Caco-2 (cell line): ENCODE measurements at regions not wholly inside any gene's neighbourhood (a gene's known extent, or its start where the extent isn't known, plus 50 kb on each side); places are given as distances from the start of the nearest gene placed in this dataset.

Experiments used
- BruUV-seq: library from RNA; stranded (reverse); fragments of 400-500 nt; replicated peaks from 2 replicates; lab custom pipeline; 2021; lab: Mats Ljungman, UMichigan
- CTCF ChIA-PET: fragments of 300-600 bp; sonication (Branson Sonifier 250); formaldehyde crosslinking; loops from one replicate; lab custom pipeline; 2022; ENCODE audit warnings: antibody characterized with exemption; lab: Charles Lee
- POLR2A ChIA-PET: fragments of 300-600 bp; sonication (Branson Sonifier 250); formaldehyde crosslinking; loops from one replicate; lab custom pipeline; 2022; ENCODE audit warnings: antibody characterized with exemption; lab: Charles Lee
- DNase-seq, 2 experiments: peaks; one replicate each; pipeline versions ENCODE4 v3.0.0 to v3.0.0-alpha.2; 2020 to 2022
- H3K27me3 ChIP-seq: replicated peaks from 2 replicates; pipeline ENCODE4 v1.6.0; 2011; ENCODE audit warnings: low read length; ENCODE audit not compliant: control insufficient read depth, insufficient read depth
- H3K36me3 ChIP-seq: 2 replicates; pipeline ENCODE4 v1.5.1; 2011; ENCODE audit warnings: low read length; ENCODE audit not compliant: control insufficient read depth, insufficient read depth
- H3K4me1 ChIP-seq: fragments of 250-450 bp; sonication (Bioruptor Pico); 2 replicates; pipeline ENCODE4 v1.5.1; 2020; ENCODE audit warnings: mild to moderate bottlenecking
- H3K4me3 ChIP-seq: 2 replicates; pipeline ENCODE4 v1.5.1; 2011; ENCODE audit warnings: low read depth, mild to moderate bottlenecking, control low read depth, low read length
- H3K9me3 ChIP-seq: fragments of 250-450 bp; sonication (Bioruptor Pico); 2 replicates; pipeline ENCODE4 v1.5.1; 2020; ENCODE audit warnings: mild to moderate bottlenecking, moderate library complexity
- H3K27ac Mint-ChIP-seq: one replicate; pipeline ENCODE4 v1.8.0; 2022; ENCODE audit warnings: mixed read lengths; ENCODE audit not compliant: unreplicated experiment
- H3K27me3 Mint-ChIP-seq: one replicate; pipeline ENCODE4 v1.8.0; 2022; ENCODE audit warnings: mixed read lengths; ENCODE audit not compliant: insufficient read depth, unreplicated experiment
- H3K36me3 Mint-ChIP-seq: one replicate; pipeline ENCODE4 v1.8.0; 2022; ENCODE audit warnings: mild to moderate bottlenecking, mixed read lengths; ENCODE audit not compliant: insufficient read depth, unreplicated experiment
- H3K4me1 Mint-ChIP-seq: one replicate; pipeline ENCODE4 v1.8.0; 2022; ENCODE audit warnings: low read depth, mixed read lengths; ENCODE audit not compliant: unreplicated experiment
- H3K4me3 Mint-ChIP-seq: one replicate; pipeline ENCODE4 v1.8.0; 2022; ENCODE audit warnings: mild to moderate bottlenecking, moderate library complexity, mixed read lengths; ENCODE audit not compliant: unreplicated experiment
- H3K9me3 Mint-ChIP-seq: one replicate; pipeline ENCODE4 v1.8.0; 2022; ENCODE audit warnings: mixed read lengths; ENCODE audit not compliant: unreplicated experiment
- intact Hi-C: fragments of 100-400 bp; cut with micrococcal nuclease; formaldehyde crosslinking; loops from one replicate; pipeline ENCODE4 v1.10.0; 2022; ENCODE audit not compliant: unreplicated experiment
- TF ChIP-seq, protein P1 (sequence below), 2 experiments: fragments of 200-600 bp in 1 of 2; IDR thresholded peaks; 1 replicate in 1 of 2; 2 replicates in 1 of 2; pipeline versions ENCODE4 v1.5.1 to v1.8.0; 2011 to 2022; ENCODE audit warnings: antibody characterized with exemption in 1 of 2, control low read depth in 1 of 2, inconsistent platforms in 1 of 2, low read depth in 1 of 2, low read length in 1 of 2, mild to moderate bottlenecking in 1 of 2, moderate library complexity in 1 of 2; ENCODE audit not compliant: insufficient read depth in 1 of 2, severe bottlenecking in 1 of 2, unreplicated experiment in 1 of 2

DNA sequence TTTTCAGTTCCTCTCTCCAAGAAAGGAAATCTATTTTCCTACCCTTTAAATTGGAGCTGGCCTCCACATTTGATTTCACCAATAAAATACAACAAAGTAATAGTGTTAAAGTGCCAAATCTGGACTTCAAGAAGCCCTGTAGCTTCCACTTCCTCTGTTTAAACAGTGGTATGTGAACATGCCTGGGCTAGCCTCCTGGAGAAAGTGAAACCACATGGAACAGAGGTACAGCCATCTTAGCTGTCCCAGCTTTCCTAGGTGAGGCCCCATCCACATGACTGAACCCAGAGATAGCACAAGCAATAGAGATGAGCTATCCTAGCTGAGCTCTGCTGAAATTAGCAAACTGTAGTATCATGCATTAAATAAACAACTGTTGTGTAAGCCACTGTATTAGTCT, 131.8 kb upstream of the VCX start:
- TF ChIP-seq, protein P1, sequence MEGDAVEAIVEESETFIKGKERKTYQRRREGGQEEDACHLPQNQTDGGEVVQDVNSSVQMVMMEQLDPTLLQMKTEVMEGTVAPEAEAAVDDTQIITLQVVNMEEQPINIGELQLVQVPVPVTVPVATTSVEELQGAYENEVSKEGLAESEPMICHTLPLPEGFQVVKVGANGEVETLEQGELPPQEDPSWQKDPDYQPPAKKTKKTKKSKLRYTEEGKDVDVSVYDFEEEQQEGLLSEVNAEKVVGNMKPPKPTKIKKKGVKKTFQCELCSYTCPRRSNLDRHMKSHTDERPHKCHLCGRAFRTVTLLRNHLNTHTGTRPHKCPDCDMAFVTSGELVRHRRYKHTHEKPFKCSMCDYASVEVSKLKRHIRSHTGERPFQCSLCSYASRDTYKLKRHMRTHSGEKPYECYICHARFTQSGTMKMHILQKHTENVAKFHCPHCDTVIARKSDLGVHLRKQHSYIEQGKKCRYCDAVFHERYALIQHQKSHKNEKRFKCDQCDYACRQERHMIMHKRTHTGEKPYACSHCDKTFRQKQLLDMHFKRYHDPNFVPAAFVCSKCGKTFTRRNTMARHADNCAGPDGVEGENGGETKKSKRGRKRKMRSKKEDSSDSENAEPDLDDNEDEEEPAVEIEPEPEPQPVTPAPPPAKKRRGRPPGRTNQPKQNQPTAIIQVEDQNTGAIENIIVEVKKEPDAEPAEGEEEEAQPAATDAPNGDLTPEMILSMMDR (IDR thresholded peaks at IDR 0.05; ENCODE audit: insufficient read depth in 1 of 2, low read depth in 1 of 2, low read length in 1 of 2, severe bottlenecking in 1 of 2, unreplicated experiment in 1 of 2) = no peak
- Mint-ChIP-seq H3K27me3 (no peaks in the 10 kb centered on the region), H3K4me1 (no peaks in the 10 kb centered on the region), H3K36me3 (no peaks in the 10 kb centered on the region), H3K9me3 (no peaks in the 10 kb centered on the region), H3K4me3 (no peak overlapping the region), H3K27ac (no peak overlapping the region)
- ChIA-PET CTCF (no interaction called here), POLR2A (no interaction called here)
- Histone ChIP-seq H3K9me3 (no peaks in the 10 kb centered on the region), H3K27me3 (no peaks in the 10 kb centered on the region), H3K36me3 (no peaks in the 10 kb centered on the region), H3K4me3 (no peak overlapping the region), H3K4me1 (no peaks in the 10 kb centered on the region)
- no TSS peak for BruUV-seq
- no peak for DNase-seq
- intact Hi-C loops = no loop called here

DNA sequence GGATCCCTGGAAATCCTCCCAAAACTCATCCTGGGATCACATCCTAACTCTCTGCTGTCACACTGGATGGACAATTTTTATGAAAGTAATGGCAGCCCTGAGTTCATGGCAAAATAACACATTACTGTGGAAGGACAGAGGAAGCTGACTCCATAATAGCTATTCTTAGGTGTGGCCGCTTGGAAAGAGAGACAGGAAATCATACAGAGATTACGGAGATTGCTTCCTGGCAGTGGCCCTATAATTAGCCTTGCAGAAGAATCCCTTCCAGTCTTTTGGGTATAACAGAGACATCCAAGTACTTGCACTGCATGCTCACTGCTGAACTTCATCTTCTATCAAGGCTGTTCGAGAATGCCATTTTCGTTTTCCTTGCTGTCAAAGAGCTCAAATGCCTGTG, 133.1 kb upstream of the VCX start:
- Mint-ChIP-seq H3K36me3 (no peaks in the 10 kb centered on the region), H3K27ac (no peak overlapping the region), H3K4me3 (no peak overlapping the region), H3K9me3 (no peaks in the 10 kb centered on the region), H3K27me3 (no peaks in the 10 kb centered on the region), H3K4me1 (no peaks in the 10 kb centered on the region)
- no peak overlapping the region for H3K4me3 ChIP-seq
- ChIA-PET CTCF (no interaction called here), POLR2A (no interaction called here)
- no peaks in the 10 kb centered on the region for H3K36me3 ChIP-seq
- TF ChIP-seq, protein P1 (IDR thresholded peaks at IDR 0.05; ENCODE audit: insufficient read depth in 1 of 2, low read depth in 1 of 2, low read length in 1 of 2, severe bottlenecking in 1 of 2, unreplicated experiment in 1 of 2) = no peak
- no TSS peak for BruUV-seq
- H3K27me3 ChIP-seq = no peaks in the 10 kb centered on the region
- intact Hi-C loops = loop anchor here (2.0 kb wide), 1 partner anchor 283 kb away; no protein-coding TSS in a partner anchor
- H3K4me1 ChIP-seq = no peaks in the 10 kb centered on the region
- DNase-seq = no peak
- H3K9me3 ChIP-seq = no peaks in the 10 kb centered on the region

DNA sequence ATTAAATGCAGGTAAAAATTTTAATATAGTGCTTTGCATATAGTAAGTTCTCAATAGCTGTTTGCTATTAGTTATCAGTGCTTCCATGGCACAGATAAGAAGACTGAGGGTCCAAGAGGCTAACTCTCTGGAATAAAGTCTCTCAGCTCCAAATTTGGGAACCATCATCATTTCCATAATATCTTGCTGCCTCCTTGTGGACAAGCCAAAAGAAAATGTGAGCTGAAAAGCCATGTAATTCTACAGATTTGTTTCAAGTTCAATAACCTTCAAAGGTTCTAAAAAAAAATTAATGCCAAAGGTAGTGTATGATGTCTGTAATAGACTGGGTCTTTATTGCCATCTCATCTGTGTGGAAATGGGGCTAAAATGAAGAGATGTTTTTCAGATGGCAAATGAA, 136.9 kb upstream of the VCX start:
- CTCF ChIA-PET = interaction anchor here (1.0 kb wide), 1 partner anchor 388 kb away, joined by 3 read pairs; no protein-coding TSS in a partner anchor
- no peaks in the 10 kb centered on the region for H3K9me3 ChIP-seq
- Mint-ChIP-seq H3K27ac (no peak overlapping the region), H3K36me3 (no peaks in the 10 kb centered on the region), H3K9me3 (no peaks in the 10 kb centered on the region), H3K27me3 (no peaks in the 10 kb centered on the region), H3K4me3 (no peak overlapping the region), H3K4me1 (no peaks in the 10 kb centered on the region)
- TF ChIP-seq, protein P1 (IDR thresholded peaks at IDR 0.05; ENCODE audit: insufficient read depth in 1 of 2, low read depth in 1 of 2, low read length in 1 of 2, severe bottlenecking in 1 of 2, unreplicated experiment in 1 of 2) = no peak
- POLR2A ChIA-PET = no interaction called here
- H3K27me3 ChIP-seq = no peaks in the 10 kb centered on the region
- H3K4me3 ChIP-seq = no peak overlapping the region
- no peaks in the 10 kb centered on the region for H3K36me3 ChIP-seq
- no TSS peak for BruUV-seq
- no peaks in the 10 kb centered on the region for H3K4me1 ChIP-seq
- no peak for DNase-seq
- intact Hi-C loops = no loop called here
